K562 (cell line): ENCODE measurements at regions not wholly inside any gene's neighbourhood (a gene's known extent, or its start where the extent isn't known, plus 50 kb on each side); places are given as distances from the start of the nearest gene placed in this dataset.
A peak's percentile ranks its signal among the peaks of the same experiment; 100 is the strongest.

Experiments used
- ARHGAP35 ChIP-seq: fragments of 450-650 bp; IDR thresholded peaks from 2 replicates; pipeline ENCODE4 v1.6.1; 2018; ENCODE audit not compliant: partially characterized antibody
- CREB1 ChIP-seq, 2 experiments: sonication (generic) in 1 of 2; formaldehyde crosslinking in 1 of 2; IDR thresholded peaks; 2 replicates each; pipeline versions ENCODE4 v1.6.1 to v1.8.0; 2012 to 2022; ENCODE audit warnings: inconsistent platforms in 1 of 2, mild to moderate bottlenecking in 1 of 2, missing genetic modification reagents in 1 of 2, moderate library complexity in 1 of 2
- DPF2 ChIP-seq: fragments of 450-650 bp; IDR thresholded peaks from 2 replicates; pipeline ENCODE4 v1.6.1; 2016
- HMG20A ChIP-seq: fragments of 450-650 bp; formaldehyde crosslinking; conservative IDR thresholded peaks from 2 replicates; pipeline ENCODE4 v1.4.0; 2020; ENCODE audit warnings: mild to moderate bottlenecking, mixed read lengths
- KLF10 ChIP-seq: fragments of 250-450 bp; sonication (Bioruptor Pico); IDR thresholded peaks from 2 replicates; pipeline ENCODE4 v1.6.1; 2021; ENCODE audit warnings: matching md5 sums
- LARP7 ChIP-seq: fragments of 450-650 bp; IDR thresholded peaks from 2 replicates; pipeline ENCODE4 v1.6.1; 2016
- TRIM28 ChIP-seq: fragments of 450-650 bp; IDR thresholded peaks from 2 replicates; pipeline ENCODE4 v1.6.1; 2017
- ZNF124 ChIP-seq: sonication (generic); formaldehyde crosslinking; IDR thresholded peaks from 2 replicates; pipeline ENCODE4 v1.8.1; 2022; ENCODE audit warnings: missing genetic modification reagents
- ZNF551 ChIP-seq: fragments of 250-450 bp; sonication (Bioruptor Pico); IDR thresholded peaks from 2 replicates; pipeline ENCODE4 v1.5.0; 2021; ENCODE audit warnings: mild to moderate bottlenecking, moderate library complexity
- TF ChIP-seq, protein P1 (sequence below): sonication (generic); formaldehyde crosslinking; IDR thresholded peaks from 2 replicates; pipeline ENCODE4 v1.8.0; 2023; ENCODE audit warnings: missing genetic modification reagents, mild to moderate bottlenecking, borderline replicate concordance

DNA sequence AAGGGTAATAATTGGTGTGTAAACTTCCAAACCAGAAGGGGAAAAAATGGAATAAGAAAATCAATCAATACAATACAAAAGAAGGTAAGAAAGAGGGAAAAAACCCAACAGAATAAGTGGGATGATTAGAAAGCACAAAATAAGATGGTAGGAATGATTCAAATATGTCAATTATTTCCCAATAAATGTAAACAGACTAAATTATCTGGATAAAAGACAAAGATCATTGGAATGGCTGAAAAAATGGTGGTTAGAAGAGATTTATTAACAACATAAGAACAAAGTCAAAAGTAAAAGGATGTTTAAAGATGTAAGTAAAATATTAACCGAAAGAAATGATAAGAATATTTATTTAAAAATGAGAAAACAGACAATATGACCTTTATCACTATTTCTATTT is 103.5 kb upstream of the YWHAQ start (continued):
- TF ChIP-seq, protein P1, sequence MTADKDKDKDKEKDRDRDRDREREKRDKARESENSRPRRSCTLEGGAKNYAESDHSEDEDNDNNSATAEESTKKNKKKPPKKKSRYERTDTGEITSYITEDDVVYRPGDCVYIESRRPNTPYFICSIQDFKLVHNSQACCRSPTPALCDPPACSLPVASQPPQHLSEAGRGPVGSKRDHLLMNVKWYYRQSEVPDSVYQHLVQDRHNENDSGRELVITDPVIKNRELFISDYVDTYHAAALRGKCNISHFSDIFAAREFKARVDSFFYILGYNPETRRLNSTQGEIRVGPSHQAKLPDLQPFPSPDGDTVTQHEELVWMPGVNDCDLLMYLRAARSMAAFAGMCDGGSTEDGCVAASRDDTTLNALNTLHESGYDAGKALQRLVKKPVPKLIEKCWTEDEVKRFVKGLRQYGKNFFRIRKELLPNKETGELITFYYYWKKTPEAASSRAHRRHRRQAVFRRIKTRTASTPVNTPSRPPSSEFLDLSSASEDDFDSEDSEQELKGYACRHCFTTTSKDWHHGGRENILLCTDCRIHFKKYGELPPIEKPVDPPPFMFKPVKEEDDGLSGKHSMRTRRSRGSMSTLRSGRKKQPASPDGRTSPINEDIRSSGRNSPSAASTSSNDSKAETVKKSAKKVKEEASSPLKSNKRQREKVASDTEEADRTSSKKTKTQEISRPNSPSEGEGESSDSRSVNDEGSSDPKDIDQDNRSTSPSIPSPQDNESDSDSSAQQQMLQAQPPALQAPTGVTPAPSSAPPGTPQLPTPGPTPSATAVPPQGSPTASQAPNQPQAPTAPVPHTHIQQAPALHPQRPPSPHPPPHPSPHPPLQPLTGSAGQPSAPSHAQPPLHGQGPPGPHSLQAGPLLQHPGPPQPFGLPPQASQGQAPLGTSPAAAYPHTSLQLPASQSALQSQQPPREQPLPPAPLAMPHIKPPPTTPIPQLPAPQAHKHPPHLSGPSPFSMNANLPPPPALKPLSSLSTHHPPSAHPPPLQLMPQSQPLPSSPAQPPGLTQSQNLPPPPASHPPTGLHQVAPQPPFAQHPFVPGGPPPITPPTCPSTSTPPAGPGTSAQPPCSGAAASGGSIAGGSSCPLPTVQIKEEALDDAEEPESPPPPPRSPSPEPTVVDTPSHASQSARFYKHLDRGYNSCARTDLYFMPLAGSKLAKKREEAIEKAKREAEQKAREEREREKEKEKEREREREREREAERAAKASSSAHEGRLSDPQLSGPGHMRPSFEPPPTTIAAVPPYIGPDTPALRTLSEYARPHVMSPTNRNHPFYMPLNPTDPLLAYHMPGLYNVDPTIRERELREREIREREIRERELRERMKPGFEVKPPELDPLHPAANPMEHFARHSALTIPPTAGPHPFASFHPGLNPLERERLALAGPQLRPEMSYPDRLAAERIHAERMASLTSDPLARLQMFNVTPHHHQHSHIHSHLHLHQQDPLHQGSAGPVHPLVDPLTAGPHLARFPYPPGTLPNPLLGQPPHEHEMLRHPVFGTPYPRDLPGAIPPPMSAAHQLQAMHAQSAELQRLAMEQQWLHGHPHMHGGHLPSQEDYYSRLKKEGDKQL, result no peak
- TF ChIP-seq KLF10 (CRISPR knock-in tag) (no peak), ZNF551 (CRISPR knock-in tag) (no peak), HMG20A (CRISPR knock-in tag) (no peak), ZNF124 (no peak), ARHGAP35 (no peak), CREB1 (IDR thresholded peaks at IDR 0.05) (no peak), CREB1 (CRISPR knock-in tag; IDR thresholded peaks at IDR 0.05) (no peak), DPF2 (no peak), TRIM28 (peak; percentile 33; the same call in 1 of the 2 replicates), LARP7 (no peak)
